ENCODE measurements at regions not wholly inside any gene's neighbourhood (a gene's known extent, or its start where the extent isn't known, plus 50 kb on each side); places are given as distances from the start of the nearest gene placed in this dataset.

GRCh38 chr6:113718588-113718987, 138.6 kb upstream of the MARCKS start:
- TF ChIP-seq CTCF (IDR thresholded peaks at IDR 0.05; ENCODE audit: low read length) (no peak), EZH2 (IDR thresholded peaks at IDR 0.05; ENCODE audit: borderline replicate concordance, low read length) (no peak)
